HEK293T (cell line): ENCODE measurements at regions not wholly inside any gene's neighbourhood (a gene's known extent, or its start where the extent isn't known, plus 50 kb on each side); places are given as distances from the start of the nearest gene placed in this dataset.

Experiments
- CTCF ChIA-PET: fragments of 350-600 bp; formaldehyde crosslinking; extraction: SDS; loops from one replicate; lab custom pipeline; 2021; ENCODE audit warnings: antibody characterized with exemption, inconsistent platforms; lab: Yijun Ruan, JAX
- POLR2A ChIA-PET: fragments of 350-600 bp; formaldehyde crosslinking; extraction: SDS; loops from one replicate; lab custom pipeline; 2020; ENCODE audit warnings: antibody characterized with exemption, inconsistent platforms; lab: Yijun Ruan, JAX
- DNase-seq: peaks from one replicate; pipeline ENCODE4 v3.0.0; 2012; ENCODE audit warnings: mixed read lengths; ENCODE audit errors: extremely low spot score
- ARNT ChIP-seq: fragments of 450-650 bp; IDR thresholded peaks from 2 replicates; pipeline ENCODE4 v1.6.1; 2017; ENCODE audit warnings: mild to moderate bottlenecking
- BHLHE40 ChIP-seq: fragments of 450-650 bp; IDR thresholded peaks from 2 replicates; pipeline ENCODE4 v1.6.1; 2016; ENCODE audit warnings: mild to moderate bottlenecking, moderate library complexity, borderline replicate concordance
- CTBP1 ChIP-seq: fragments of 450-650 bp; IDR thresholded peaks from 2 replicates; pipeline ENCODE4 v1.6.1; 2016; ENCODE audit warnings: borderline replicate concordance
- ELF4 ChIP-seq: fragments of 450-650 bp; IDR thresholded peaks from 2 replicates; pipeline ENCODE4 v1.6.1; 2017; ENCODE audit warnings: antibody characterized with exemption
- FOXA1 ChIP-seq: fragments of 450-650 bp; IDR thresholded peaks from 2 replicates; pipeline ENCODE4 v1.6.1; 2016; ENCODE audit warnings: mild to moderate bottlenecking
- FOXK2 ChIP-seq: fragments of 450-650 bp; IDR thresholded peaks from 2 replicates; pipeline ENCODE4 v1.6.1; 2016; ENCODE audit warnings: mild to moderate bottlenecking
- FOXM1 ChIP-seq: fragments of 450-650 bp; IDR thresholded peaks from 2 replicates; pipeline ENCODE4 v1.6.1; 2017; ENCODE audit warnings: mild to moderate bottlenecking, borderline replicate concordance
- HDGF ChIP-seq: fragments of 450-650 bp; IDR thresholded peaks from 2 replicates; pipeline ENCODE4 v1.6.1; 2017; ENCODE audit warnings: antibody characterized with exemption, borderline replicate concordance
- L3MBTL2 ChIP-seq: fragments of 450-650 bp; conservative IDR thresholded peaks from 2 replicates; pipeline ENCODE4 v1.6.1; 2016; ENCODE audit warnings: mild to moderate bottlenecking
- LEF1 ChIP-seq: fragments of 450-650 bp; IDR thresholded peaks from 2 replicates; pipeline ENCODE4 v1.6.1; 2017; ENCODE audit warnings: mild to moderate bottlenecking, borderline replicate concordance
- NFRKB ChIP-seq: fragments of 450-650 bp; IDR thresholded peaks from 2 replicates; pipeline ENCODE4 v1.6.1; 2016; ENCODE audit warnings: mild to moderate bottlenecking, moderate library complexity
- SP1 ChIP-seq: fragments of 450-650 bp; IDR thresholded peaks from 2 replicates; pipeline ENCODE4 v1.6.1; 2017
- SUZ12 ChIP-seq: fragments of 450-650 bp; IDR thresholded peaks from 2 replicates; pipeline ENCODE4 v1.6.1; 2016; ENCODE audit warnings: mild to moderate bottlenecking
- TARDBP ChIP-seq: fragments of 450-650 bp; IDR thresholded peaks from 2 replicates; pipeline ENCODE4 v1.6.1; 2016
- ZNF384 ChIP-seq: fragments of 450-650 bp; IDR thresholded peaks from 2 replicates; pipeline ENCODE4 v1.6.1; 2016
- TF ChIP-seq, protein P1 (sequence below): fragments of 450-650 bp; IDR thresholded peaks from 2 replicates; pipeline ENCODE4 v1.6.1; 2016

DNA sequence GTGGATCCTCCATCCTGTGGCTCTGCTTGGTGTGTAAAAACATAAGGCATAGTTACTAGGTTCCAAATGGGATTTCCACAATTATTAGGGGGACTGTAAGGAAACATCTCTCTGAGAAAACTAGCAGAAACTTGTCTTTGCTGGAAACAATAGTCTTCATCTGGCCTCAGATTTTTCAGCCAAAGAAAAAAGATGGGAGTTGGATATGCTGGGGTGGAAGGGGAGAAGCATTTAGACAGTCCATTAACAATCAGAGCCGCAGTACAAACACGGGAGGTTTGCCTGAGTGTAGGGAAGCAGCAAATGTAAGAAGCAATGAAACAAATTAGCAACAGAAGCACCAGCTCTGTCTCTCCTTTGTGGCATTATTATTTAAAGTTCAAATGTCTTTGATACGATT is 402.7 kb upstream of the ZNF608 start:
- TF ChIP-seq FOXM1, result no peak
- ChIA-PET POLR2A (no interaction called here), CTCF (no interaction called here)
- DNase-seq, result no peak

DNA sequence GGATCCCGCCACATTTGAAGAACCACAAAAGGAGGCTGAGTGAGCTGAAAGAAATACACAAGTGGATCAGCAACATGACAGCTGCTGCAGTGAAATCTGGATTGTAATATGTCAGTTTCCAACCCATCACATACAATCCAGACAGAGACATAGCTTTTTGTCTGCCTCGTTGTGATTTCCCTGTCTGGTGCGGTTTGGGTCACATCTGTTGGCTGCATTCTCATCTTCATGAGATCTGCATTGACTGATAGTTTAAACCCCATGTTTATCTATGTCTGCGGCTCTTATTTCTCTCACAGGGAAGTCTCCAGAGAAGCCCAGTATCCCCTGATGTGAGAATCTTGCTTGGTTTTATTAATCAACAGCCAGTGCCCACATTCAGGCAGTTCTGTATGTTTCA is 403.1 kb upstream of the ZNF608 start:
- DNase-seq, result no peak
- TF ChIP-seq FOXM1, result no peak
- TF ChIP-seq, protein P1, sequence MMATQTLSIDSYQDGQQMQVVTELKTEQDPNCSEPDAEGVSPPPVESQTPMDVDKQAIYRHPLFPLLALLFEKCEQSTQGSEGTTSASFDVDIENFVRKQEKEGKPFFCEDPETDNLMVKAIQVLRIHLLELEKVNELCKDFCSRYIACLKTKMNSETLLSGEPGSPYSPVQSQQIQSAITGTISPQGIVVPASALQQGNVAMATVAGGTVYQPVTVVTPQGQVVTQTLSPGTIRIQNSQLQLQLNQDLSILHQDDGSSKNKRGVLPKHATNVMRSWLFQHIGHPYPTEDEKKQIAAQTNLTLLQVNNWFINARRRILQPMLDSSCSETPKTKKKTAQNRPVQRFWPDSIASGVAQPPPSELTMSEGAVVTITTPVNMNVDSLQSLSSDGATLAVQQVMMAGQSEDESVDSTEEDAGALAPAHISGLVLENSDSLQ, result no peak
- TF ChIP-seq NFRKB, result no peak
- no peak for TF ChIP-seq SUZ12
- TF ChIP-seq SP1, result no peak
- no peak for TF ChIP-seq LEF1
- TF ChIP-seq FOXA1, result no peak
- no peak for TF ChIP-seq L3MBTL2
- no peak for TF ChIP-seq BHLHE40
- no peak for TF ChIP-seq FOXK2
- ChIA-PET POLR2A (no interaction called here), CTCF (no interaction called here)

DNA sequence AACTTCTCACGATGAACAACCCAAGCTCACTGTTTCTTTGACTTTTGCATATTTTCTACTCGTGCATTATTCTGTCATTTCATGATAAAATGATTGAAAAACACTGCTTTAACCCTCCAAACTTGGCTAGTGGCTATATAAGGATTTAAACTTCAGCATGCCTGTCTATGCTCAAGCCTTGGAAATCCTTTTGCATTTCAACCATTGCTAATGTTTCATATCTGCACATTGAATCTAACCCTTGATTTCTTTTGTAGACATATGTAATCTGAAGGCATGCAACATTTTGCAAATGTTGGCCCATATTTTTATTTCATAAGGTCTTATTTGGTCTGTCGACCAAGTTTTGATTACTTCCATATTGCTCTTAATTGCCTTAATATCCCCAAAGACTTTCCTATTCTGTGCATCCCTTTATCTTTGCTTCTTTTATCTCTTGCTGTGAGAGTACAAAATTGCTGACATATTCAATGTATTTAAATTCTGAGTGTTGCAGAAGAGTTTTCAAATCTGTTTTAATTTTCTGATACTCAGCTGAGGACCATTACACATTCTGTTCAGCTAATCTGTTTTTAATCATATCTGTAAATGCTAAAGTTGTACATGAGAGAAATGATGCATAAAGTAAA is 403.7 kb upstream of the ZNF608 start:
- ChIA-PET CTCF (no interaction called here), POLR2A (no interaction called here)
- TF ChIP-seq LEF1, result no peak
- no peak for TF ChIP-seq FOXK2
- TF ChIP-seq ELF4, result no peak
- TF ChIP-seq CTBP1, result no peak
- no peak for TF ChIP-seq SP1
- TF ChIP-seq NFRKB, result no peak
- TF ChIP-seq HDGF, result no peak
- no peak for TF ChIP-seq ZNF384
- no peak for TF ChIP-seq ARNT
- TF ChIP-seq SUZ12, result no peak
- no peak for TF ChIP-seq TARDBP
- no peak for TF ChIP-seq FOXA1
- TF ChIP-seq BHLHE40, result no peak
- no peak for TF ChIP-seq L3MBTL2
- no peak for TF ChIP-seq FOXM1
- DNase-seq, result no peak

DNA sequence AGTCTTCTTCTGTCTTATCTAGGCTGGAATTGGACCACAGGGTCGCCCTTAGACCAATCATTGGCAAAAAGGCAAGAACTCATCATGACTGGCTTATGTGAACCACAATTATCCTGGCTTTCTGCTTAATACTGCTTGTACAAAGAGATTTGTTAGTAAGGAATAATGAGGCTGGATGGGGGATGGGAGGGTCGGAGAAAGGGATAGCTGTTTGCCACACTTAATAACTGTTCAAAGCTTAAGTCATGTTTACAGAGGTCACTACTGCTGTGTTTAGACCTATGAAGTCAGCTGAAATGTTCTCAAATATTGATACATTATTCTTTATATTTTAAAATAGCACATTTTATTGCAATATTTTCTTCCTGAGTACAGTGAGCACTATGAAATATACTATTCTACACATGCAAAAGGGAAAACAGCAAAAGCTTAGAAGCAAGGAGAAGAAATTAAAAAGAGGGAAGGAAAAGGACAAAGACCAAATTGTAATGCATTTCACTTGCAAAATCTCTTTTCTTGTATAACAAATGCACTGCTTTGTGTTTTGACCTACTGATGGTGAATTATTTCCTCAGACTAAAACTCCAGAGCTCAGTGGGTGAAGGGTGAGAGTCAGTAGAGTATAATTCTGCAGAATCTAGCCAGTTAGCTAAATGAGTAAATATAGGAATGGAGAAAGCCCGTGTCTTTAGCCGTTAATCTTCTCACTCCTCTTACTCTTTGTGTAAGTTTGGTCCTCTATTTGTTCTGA is 404.9 kb upstream of the ZNF608 start:
- TF ChIP-seq FOXA1, result no peak
- TF ChIP-seq TARDBP, result no peak
- no peak for TF ChIP-seq BHLHE40
- TF ChIP-seq L3MBTL2, result no peak
- no peak for TF ChIP-seq ARNT
- no peak for TF ChIP-seq ZNF384
- TF ChIP-seq SP1, result no peak
- TF ChIP-seq FOXM1, result no peak
- no peak for TF ChIP-seq NFRKB
- TF ChIP-seq FOXK2, result no peak
- no peak for DNase-seq
- ChIA-PET POLR2A (interaction anchor here (0.9 kb wide), 1 partner anchor 10 kb away, joined by 4 read pairs; no protein-coding TSS in a partner anchor), CTCF (interaction anchor here (1.1 kb wide), 1 partner anchor 10 kb away, joined by 3 read pairs; no protein-coding TSS in a partner anchor)

DNA sequence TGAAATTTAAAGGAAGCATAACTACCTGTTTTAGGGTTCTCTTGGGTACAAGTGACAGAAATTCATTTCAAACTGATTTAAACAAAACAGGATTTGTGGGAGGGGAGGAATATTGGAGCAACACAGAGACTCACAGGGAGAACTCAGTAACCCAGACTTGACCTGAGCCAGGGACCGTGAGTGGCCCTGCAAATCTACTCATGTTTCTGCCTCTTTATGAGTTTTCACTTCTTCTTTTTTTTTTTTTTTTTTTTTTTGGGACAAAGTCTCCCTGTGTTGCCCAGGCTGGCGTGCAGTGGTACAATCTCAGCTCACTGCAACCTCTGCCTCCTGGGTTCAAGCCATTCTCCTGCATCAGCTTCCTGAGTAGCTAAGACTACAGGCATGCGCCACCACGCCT is 405.6 kb upstream of the ZNF608 start:
- TF ChIP-seq NFRKB (no peak), SUZ12 (no peak), ARNT (no peak), HDGF (no peak), FOXA1 (no peak), FOXM1 (no peak)
- POLR2A ChIA-PET, result interaction anchor here (0.9 kb wide), 1 partner anchor 11 kb away, joined by 4 read pairs; no protein-coding TSS in a partner anchor
- no peak for DNase-seq
- CTCF ChIA-PET, result no interaction called here

DNA sequence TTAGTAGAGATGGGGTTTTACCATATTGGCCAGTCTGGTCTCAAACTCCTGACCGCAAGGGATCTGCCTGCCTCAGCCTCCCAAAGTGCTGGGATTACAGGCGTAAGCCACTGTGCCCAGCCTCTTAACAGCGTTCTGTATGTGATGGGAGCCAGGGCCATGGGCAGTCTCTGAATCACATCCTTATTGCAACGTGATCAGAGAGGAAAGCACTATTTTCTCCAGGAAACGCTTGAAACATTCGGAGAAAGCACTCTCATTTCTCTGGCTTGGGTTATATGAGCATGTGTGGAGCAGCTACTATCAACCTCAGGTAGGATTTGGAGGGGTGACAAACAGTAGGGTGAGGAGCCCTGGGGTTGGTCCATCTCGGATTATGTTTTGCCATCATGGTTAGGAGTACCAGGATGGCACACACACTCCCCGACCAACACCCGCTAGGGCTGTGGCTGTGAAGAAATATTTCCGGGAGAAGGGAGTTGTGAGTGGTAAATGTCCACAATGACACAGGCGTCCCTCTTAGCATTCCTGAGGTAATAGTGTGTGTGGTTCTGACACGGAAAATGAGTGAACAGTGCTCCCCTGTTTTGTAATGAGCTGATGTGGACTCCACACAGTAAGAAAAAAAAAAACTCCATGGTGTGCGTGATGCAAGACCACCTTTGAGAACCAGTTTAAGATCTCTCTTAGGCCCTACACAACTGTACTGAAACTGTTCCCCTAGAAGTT is 406.2 kb upstream of the ZNF608 start:
- DNase-seq, result no peak
- TF ChIP-seq SUZ12, result no peak
- no peak for TF ChIP-seq CTBP1
- TF ChIP-seq NFRKB, result no peak
- TF ChIP-seq FOXA1, result no peak
- TF ChIP-seq LEF1, result no peak
- TF ChIP-seq ARNT, result no peak
- no peak for TF ChIP-seq ZNF384
- TF ChIP-seq FOXM1, result no peak
- no peak for TF ChIP-seq FOXK2
- TF ChIP-seq SP1, result no peak
- no peak for TF ChIP-seq HDGF
- TF ChIP-seq, protein P1, result no peak
- TF ChIP-seq L3MBTL2, result no peak
- no peak for TF ChIP-seq ELF4
- no peak for TF ChIP-seq BHLHE40
- CTCF ChIA-PET, result no interaction called here
- POLR2A ChIA-PET, result no interaction called here
